ENCODE measurements at regions not wholly inside any gene's neighbourhood (a gene's known extent, or its start where the extent isn't known, plus 50 kb on each side); places are given as distances from the start of the nearest gene placed in this dataset.

- DNase-seq: no peak
These were observed 304.1 kb upstream of the HAND2 start for GRCh38 chr4:173834151-173834550.

GRCh38 chr4:173829565-173829964 is 299.5 kb upstream of the HAND2 start:
- no peak for DNase-seq

GRCh38 chr4:173827707-173828106 is 297.7 kb upstream of the HAND2 start:
- DNase-seq: no peak

DNA sequence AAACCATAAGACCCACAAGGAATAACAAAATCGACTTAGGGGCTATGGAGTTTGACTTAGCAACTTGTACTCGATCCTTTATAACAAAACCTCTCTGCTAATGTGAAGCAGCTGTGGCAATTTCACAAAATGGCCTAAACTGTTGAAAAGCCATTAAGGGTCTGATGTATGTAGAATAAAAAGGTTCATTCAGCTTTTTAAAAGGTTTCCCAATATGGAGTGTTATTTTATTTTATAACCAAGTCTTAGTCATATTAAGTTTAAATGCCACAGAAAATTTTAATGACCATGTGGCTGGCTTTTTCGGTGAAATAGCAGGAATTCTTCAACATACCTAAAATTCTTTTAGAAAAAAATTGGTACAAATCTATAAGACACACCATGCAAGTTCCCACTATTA is 291.8 kb upstream of the HAND2 start:
- DNase-seq: no peak

DNA sequence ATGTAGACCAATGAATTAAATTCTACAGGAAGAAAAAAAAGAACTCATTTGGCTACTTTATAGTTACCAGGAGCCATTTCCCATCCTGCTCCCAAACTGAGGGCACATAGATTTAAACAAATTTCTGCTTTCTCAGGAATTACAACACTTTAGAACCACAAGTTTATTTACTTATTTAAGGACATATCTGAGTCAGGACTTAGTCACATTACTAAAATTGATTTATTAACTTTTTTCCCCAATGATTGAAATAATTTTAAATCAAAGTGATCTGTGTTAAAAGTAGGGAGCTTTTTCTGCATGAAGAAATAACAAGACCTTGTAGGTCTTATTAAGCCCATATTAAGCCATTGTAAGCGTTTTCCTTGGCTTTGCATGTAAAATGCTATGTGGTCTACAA is 291.0 kb upstream of the HAND2 start:
- DNase-seq: no peak

GRCh38 chr4:173807347-173807746 is 277.3 kb upstream of the HAND2 start:
- no peak for DNase-seq

DNA sequence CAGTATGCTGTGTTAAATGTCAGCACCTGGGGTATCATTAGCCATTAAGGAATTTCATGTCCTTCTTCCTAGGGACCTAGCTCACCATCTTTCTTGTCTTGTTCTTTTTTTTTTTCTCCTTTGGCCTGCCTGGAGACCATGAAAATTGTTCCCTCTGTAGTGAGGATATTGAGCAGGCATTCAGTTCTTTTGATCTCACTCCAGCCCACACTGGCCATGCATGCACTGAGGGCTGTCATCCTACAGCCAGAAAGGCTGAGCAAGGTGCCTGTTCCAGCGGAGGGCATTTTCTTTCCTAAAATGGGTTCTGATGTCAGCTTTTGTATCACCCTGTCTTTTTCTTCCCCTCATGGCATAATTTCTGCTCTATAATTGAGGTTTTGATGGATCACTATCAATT is 275.9 kb upstream of the HAND2 start:
- DNase-seq: no peak

- DNase-seq: no peak
These were observed 272.6 kb upstream of the HAND2 start for GRCh38 chr4:173802662-173803022.

DNA sequence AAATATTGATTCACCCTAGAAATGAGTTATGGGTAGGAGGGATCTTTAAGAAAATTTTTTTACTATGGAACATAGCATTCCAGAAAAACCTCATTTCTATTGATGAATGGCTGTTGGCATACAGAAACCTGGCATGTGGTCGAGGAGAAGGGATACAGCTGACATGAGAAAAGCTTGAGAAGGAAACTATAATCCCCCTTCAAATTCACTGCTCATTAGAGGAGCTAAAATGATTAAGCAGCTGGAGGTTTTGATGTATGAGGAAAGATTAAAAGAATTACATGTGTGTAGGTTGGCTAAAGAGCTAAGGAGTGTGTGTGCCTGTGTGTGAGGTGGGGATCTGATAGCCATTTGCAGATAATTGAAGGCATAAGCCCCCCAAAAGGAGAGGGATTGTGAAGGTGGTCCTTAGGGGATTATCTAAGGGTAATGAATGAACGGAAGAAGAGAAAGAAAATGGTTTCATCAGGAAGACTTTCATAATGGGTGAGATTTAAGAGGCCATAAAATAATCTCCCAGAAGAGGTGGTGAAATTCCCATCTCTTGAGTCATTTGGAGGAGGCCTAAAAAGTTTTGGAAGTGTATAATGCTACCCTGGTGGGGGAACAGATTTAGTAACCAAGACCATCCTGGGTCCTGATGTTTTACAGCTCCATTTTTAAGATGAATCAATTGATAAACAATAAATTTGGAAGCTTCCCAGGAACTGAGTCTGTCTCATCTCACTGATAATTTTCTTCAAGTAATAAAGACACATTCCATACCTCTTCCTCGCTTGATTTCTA is 272.0 kb upstream of the HAND2 start:
- no peak for DNase-seq

DNA sequence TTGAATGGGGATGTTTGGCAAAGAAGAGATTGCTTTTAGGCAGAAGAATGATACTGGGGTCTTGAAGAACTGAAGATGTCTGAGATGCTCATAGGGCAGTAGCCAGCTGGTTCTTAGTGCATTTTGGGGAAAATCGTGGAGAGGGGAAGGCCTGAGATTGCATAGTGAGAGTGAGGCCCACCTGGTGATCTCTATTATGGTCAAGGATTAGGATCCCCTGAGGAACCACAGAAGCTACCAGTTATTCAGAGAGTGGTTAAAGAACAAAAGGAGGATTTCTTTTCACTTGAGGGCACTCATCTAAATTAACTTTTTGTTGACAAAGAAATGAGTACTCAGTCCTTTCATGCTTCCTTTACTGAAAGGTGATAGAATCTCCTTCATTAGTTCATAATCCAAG is 271.3 kb upstream of the HAND2 start:
- no peak for DNase-seq

DNA sequence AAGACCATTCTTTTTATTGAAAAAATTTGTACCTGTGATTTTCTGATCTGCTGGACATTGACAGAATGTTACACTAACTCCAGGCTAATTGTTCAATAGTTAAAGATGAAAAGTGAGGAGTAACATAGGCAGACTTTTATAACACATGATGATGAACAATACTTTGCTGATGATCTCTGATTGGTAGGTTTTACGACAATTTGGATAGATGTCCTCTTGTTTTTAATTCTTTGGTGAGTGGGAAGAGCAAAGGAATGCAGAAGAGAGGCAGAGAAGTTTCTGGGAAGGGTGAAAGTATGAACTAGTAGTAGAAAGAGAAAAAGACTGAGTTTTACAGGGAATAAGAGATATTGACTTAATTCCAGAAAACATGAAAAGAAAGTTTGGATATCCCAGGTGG is 267.3 kb upstream of the HAND2 start:
- no peak for DNase-seq

- DNase-seq: no peak
These were observed 264.6 kb upstream of the HAND2 start for GRCh38 chr4:173794662-173795061.

DNA sequence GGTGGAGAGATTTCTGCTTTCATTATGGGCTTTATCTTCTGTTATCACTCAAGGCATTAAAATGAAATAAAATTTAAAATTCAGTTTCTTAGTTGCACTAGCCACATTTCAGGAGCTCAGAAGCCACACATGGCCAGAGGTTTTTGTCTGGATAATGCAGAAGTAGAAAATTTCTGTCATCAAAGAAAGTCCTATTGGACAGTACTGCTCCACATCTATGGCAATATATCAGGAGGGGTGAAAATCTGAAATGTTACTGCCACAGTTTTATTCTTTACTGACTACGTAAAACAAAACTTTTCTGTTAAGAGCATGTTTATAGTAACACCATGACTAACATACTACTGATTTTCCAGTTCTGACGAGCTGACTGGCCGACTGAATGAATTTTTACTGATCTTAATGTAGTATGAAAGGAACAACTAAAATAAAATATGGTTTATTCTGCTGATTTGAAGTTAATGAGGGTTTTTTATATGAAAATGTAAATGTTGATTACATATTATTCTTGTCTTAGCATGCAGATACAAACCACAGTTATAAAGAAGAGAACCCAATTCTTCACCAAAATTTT is 264.0 kb upstream of the HAND2 start:
- DNase-seq: no peak

DNA sequence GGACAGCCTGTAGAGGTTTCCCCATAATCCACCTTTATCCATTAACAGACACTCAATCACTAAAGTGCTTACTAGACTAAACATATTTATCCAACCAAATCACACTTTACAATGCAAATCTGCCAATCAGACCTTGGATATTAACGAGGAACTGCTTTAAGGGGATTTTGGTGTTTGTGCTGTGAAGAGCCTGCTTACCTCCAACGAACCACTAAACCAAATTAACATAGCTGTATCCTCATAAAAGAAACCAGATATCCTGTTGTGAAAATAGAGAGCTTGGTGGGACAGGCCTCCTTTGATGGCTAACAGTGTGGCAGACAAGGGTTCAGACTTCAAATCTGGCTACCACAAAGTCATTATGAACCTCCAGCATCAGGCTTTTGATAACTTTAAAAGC is 252.6 kb upstream of the HAND2 start:
- DNase-seq: no peak

- no peak for DNase-seq
These were observed 247.9 kb upstream of the HAND2 start for GRCh38 chr4:173777921-173778320.

- DNase-seq: no peak
These were observed 247.4 kb upstream of the HAND2 start for GRCh38 chr4:173777421-173777820.

DNA sequence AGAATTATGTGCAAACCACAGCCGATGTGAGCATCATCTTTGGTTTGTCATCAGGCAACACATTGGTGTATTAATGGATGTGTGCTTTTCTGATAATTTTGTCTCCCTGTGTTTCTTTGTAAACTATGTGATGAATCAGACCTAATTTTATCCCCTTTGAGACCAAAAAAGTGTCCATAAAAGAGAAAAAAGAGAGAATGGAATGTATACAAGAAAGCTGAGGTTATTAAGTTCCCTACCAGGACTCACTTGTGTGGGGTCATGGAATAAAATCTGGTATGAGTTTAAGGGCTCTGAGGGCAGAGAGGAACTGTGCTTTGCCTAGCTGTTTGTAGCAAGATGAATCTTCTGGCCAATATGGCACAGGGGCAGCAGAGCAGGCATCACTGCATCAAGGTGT is 239.5 kb upstream of the HAND2 start:
- DNase-seq: no peak

- no peak for DNase-seq
These were observed 237.6 kb upstream of the HAND2 start for GRCh38 chr4:173767650-173768049.

- no peak for DNase-seq
These were observed 236.2 kb upstream of the HAND2 start for GRCh38 chr4:173766171-173766600.

DNA sequence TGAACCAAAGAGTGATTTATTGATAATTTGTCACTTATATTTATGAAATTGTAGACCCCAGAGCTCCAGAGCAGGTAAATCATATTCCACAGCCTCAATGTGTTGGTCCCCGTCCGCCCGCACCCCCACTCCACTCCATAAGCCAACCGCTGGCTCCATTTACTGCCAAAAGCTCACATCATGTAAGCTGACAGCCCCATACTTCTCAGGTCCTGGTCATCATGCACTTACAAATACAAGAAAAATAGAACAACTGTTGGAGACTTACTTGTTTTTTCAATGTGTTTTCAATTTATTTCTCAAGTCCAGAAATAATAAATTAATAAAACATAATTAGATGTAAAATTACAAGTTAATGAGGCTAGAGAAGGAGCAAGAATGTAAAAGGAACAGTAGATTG is 235.7 kb upstream of the HAND2 start:
- DNase-seq: no peak

DNA sequence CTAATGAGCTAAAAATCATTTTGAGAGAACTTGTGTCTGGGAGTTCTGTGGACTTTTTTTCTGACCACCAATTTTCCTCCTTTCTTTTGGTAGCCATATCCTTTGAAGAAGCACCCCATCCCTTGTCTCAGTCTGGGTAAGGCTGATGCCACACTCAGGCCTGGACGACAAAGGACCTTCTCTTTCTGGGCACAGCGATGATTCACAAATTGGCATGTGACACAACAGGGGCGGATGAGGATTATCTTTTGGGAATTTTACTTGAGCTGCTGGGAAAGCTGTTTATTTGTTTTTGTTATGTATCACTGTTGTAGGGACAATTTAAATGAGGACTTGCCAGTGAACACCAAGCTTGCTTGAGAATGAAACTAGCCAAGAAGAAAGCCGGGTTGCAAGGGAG is 233.4 kb upstream of the HAND2 start:
- no peak for DNase-seq

- no peak for DNase-seq
These were observed 231.9 kb upstream of the HAND2 start for GRCh38 chr4:173761938-173762337.

DNA sequence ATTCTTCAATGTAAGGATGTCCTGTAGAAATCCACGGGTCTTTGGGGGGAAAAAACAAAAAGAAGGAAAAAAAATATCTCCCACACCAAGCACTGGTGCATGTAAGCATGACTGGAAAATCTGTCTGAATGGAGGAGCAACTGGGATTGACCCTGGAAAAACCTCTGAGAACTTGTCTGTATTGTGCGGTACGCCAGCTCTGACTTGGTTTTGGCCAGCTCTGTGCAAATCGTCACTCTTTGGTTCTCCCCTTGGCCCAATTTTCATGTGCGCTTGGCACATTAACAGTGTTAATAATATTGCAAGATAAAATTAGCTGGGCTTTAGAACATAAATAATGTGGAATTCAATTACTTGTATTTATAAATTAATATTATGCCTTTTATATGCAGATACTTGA is 231.2 kb upstream of the HAND2 start:
- no peak for DNase-seq

DNA sequence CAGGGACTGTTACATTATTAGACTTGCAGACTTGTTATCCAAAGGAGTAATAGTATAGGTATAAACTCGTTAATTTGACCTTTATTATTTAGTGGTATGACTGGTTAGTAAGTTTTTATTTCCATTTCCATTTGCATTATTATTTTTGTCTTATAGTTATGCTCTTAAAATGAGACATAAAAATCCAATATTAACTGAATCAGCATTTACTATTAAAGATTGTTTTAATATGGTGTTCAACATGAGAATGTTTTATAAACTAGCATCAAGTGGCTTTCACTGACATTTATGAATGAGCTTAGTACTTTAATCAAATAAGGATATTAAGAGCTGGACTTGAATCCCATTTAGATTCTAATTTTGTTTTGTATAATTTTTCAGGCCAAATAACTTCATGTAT is 228.1 kb upstream of the HAND2 start:
- no peak for DNase-seq

GRCh38 chr4:173753408-173753807 is 223.4 kb upstream of the HAND2 start:
- DNase-seq: no peak

All from CD4-positive, alpha-beta T cell treated with Interleukin-12 subunit alpha and Interleukin-12 subunit beta, for 1 hour (primary cell).